GM13977 (cell line): ENCODE measurements at regions not wholly inside any gene's neighbourhood (a gene's known extent, or its start where the extent isn't known, plus 50 kb on each side); places are given as distances from the start of the nearest gene placed in this dataset.
"Not testable (repeated sequence)": the region's sequence is repeated elsewhere in the genome, so short reads cannot be mapped to it uniquely, and the experiment has no call there.

Experiments
- DNase-seq: peaks from one replicate; pipeline ENCODE4 v3.0.0; 2012; ENCODE audit warnings: low spot score
- CTCF ChIP-seq: IDR thresholded peaks from 2 replicates; pipeline ENCODE4 v1.5.1; 2012; ENCODE audit warnings: mild to moderate bottlenecking, control low read depth; ENCODE audit not compliant: insufficient read depth; ENCODE audit errors: extremely low read depth, missing control alignments
- in situ Hi-C: fragments of 300-500 bp; cut with MboI; formaldehyde crosslinking; loops from one replicate; pipeline ENCODE4 v1.12.0; 2022; ENCODE audit warnings: low sequenced_read_pairs, low pct_unique_long_range_greater_than_20kb, mixed read lengths, inconsistent platforms; ENCODE audit not compliant: unreplicated experiment

DNA sequence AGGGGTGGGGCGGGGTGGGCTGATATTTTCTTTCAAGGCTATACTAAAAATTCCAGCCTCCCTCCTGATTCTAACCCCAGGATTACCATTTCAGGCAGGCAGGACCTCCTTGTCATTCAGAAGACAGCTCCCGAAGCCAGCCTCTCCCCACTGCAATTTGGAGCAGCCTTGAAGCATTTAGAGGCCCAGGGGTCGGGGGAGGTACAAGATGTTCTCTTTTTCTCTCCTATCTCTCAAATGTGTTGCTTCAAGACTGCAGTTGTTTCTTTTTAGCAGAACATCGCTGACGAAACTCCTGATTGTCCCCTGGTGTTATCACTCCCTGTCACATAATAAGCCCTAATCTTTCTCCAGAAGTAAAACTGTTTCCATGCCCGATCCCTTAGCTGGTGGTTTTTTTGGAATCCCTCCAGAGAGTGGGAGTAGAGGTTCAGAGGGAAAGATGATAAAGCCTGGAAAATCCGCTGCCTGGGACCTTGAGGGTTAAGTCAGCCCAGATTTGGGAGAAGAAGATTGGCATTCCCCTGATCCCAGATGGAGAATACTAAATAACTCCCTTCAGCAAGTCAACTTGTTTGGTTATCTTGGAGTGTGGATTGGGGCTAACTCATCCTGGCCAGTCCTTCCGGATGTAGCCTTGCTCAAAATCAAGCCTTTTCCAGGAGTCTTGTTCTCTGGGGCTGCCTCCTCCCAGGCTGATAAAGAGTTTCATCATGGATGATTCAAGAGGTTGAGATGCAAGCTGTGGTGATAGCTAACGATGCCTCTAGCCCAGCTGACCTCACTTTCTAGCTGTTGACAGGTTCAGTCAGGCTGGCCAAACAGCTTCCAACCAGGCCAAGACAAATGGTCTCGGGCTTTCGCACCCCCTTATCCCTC, 71.3 kb downstream of the SOX9 start:
- in situ Hi-C loops, result no loop called here
- no peak for DNase-seq
- no peak for TF ChIP-seq CTCF

DNA sequence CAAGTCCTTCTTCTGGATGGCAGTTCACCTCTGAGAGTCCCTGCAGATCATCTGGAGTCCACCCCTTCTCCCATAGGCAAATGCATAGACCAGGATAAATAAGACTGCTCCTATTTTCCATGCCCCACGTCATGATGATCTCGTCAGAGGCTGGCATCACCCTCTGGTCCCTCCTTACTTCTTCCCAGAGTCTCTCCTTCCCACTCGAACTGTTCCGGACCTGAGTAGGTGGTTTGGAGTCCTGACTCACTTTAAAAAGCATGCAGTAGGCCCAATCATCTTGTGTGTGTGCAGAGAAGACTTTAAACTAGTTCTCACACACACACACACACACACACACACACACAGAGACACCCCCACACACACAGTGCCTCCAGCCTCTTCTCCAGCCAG, 72.0 kb downstream of the SOX9 start:
- in situ Hi-C loops, result no loop called here
- no peak for TF ChIP-seq CTCF
- no peak for DNase-seq

DNA sequence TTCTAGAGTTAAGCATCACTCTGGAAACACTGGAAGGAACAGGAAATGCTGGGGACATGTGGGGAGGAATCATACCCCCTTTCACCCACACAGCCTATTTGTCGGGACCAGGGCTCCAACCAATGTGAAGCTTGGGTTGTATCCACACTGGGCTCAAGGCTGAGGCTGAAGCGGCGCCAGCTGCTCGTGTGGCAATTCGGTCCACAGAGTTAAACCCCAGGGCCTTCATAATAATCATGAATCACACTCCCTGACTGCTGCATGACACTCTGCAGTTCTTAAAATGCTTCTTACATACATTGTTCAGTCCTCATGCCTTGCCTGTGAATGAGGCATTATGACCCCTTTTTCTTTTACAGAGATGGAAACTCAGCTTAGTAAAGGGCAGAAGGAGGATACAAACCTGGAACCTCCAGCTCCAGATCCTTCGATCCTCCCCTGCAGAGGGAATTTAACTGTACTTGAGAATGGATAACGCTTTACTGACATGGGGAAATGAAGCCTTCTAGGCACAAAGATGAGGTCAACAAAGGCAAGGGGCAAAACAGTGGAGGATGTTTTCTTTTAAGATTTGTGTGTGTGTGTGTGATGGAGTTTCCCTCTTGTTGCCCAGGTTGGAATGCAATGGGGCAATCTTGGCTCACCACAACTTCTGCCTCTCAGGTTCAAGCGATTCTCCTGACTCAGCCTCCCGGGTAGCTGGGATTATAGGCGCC, 72.7 kb downstream of the SOX9 start:
- TF ChIP-seq CTCF, result no peak
- in situ Hi-C loops, result no loop called here
- no peak for DNase-seq

DNA sequence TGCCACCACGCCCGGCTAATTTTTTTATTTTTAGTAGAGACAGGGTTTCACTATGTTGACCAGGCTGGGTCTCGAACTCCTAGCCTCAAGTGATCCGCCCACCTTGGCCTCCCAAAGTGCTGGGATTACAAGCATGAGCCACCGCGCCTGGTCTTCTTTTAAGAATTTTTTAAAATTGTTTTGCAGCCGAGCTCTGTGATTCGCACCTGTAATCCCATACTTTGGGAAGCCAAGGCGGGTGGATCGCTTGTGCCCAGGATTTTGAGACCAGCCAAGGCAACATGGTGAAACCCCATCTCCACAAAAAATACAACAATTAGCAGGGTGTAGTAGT, 73.3 kb downstream of the SOX9 start:
- DNase-seq, in situ Hi-C loops: not testable (repeated sequence)

DNA sequence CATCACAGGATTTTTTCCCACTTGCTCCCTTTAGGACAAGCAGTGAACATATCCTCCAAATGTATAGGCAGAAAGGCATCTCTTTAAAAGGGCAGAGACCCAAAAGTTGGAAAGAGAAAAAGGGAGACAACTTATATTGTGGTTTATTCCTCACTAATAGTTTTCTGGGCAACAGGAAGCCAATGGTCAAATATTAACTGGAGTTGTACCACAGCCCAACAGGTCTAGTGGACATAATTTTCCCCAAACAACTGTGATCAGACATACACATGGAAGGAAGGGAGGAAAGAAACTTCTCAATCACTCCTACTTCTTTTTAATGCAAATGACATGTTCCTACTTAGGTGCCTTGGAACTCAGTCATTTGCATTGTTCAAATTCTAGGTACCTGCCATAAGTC, 78.4 kb downstream of the SOX9 start:
- in situ Hi-C loops, result no loop called here
- no peak for DNase-seq
- no peak for TF ChIP-seq CTCF

DNA sequence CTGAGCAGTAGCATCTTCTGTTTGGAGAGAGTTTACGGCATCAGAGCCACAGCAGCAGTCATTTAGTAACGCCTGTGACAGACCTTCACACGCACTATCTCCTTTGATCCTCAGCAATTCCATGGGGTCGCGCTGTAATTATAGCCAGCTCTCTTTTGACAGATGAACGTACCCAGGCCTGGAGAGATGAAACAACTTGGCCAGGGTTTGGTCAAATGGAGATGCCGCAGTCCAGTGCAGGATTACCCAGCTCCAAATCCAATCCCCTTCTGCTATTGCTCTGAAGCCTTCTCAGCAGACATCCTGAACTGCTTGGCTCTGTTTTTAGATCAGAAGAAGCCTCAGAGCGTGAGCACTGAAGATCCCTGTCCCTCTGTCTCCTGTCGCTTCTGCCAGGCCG, 83.9 kb downstream of the SOX9 start:
- in situ Hi-C loops, result no loop called here
- TF ChIP-seq CTCF, result no peak
- no peak for DNase-seq

- in situ Hi-C loops, result no loop called here
- TF ChIP-seq CTCF, result no peak
- no peak for DNase-seq
Observed at GRCh38 chr17:72205357-72205756, 84.5 kb downstream of the SOX9 start.
